Urinary bladder (tissue), 3 donors: ENCODE measurements at regions not wholly inside any gene's neighbourhood (a gene's known extent, or its start where the extent isn't known, plus 50 kb on each side); places are given as distances from the start of the nearest gene placed in this dataset.
"Not testable (repeated sequence)": the region's sequence is repeated elsewhere in the genome, so short reads cannot be mapped to it uniquely, and the experiment has no call there.

Experiments used
- DNase-seq: peaks from one replicate; pipeline ENCODE4 v3.0.0-alpha.2; 2015; ENCODE audit errors: extremely low spot score
- H3K27ac ChIP-seq: one replicate; pipeline ENCODE4 v1.5.1; 2013; ENCODE audit warnings: low read depth, mild to moderate bottlenecking, moderate library complexity
- H3K36me3 ChIP-seq: one replicate; pipeline ENCODE4 v1.6.1; 2013; ENCODE audit warnings: mild to moderate bottlenecking, moderate library complexity; ENCODE audit not compliant: insufficient read depth
- H3K4me1 ChIP-seq: one replicate; pipeline ENCODE4 v1.6.1; 2013; ENCODE audit warnings: mild to moderate bottlenecking, moderate library complexity; ENCODE audit not compliant: insufficient read depth
- H3K4me3 ChIP-seq: one replicate; pipeline ENCODE4 v1.5.1; 2013; ENCODE audit warnings: low read depth, low read length
- WGBS: extraction: QIAGEN DNeasy Blood & Tissue Kit; methylation state at CpG from one replicate; pipeline ENCODE4 v1.1.7; 2013; 5-methylcytosine and 5-hydroxymethylcytosine counted together
- donor health status: healthy with polysubstance abuse.
- donor health status: healthy.

DNA sequence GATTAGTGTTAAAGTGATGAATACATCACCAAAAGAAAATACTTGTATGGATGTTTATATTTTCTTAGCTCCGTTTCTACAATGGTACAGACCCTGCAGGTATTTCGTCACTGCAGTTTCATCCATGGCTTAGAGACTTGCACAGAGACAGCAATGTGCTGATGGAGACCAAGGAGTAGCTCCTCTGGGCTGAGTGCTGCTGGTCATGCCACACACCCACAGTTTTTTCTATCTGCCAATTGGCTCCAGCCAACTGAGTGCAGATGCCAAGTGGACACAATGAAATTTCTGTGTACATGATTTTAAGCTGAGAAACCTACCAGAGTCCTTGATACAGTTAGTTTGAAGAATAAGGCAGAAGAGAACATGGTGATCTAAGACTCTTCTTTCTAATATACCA, 145.9 kb upstream of the ADCY2 start:
- H3K4me3 ChIP-seq: no peak overlapping the region
- H3K4me1 ChIP-seq: no peaks in the 10 kb centered on the region
- 70% methylated on average over 2 of the region's 2 CpGs for WGBS
- no peak for DNase-seq
- H3K27ac ChIP-seq: no peak overlapping the region
- no peaks in the 10 kb centered on the region for H3K36me3 ChIP-seq

DNA sequence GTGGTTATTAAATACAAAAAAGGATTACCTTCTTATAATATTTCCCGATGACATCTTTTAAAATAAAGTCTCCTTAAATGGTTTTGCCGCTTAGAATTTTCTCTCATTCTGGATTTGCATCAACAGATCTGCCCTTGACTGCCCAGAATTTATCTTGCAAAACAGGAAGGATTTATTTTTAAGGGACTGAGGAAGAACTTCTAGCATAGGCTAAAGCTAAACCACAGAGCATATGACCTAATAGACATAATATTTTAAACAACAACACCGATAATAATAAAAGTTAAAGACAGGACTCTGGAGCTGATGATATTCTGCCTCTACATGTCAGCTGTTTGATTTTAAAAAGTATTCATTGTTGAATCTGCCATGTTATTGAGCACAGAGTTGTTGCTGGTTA, 145.3 kb upstream of the ADCY2 start:
- WGBS: 38% methylated on average over 3 of the region's 3 CpGs
- Histone ChIP-seq H3K4me3 (no peak overlapping the region), H3K4me1 (no peaks in the 10 kb centered on the region), H3K36me3 (no peaks in the 10 kb centered on the region), H3K27ac (no peak overlapping the region)
- no peak for DNase-seq

DNA sequence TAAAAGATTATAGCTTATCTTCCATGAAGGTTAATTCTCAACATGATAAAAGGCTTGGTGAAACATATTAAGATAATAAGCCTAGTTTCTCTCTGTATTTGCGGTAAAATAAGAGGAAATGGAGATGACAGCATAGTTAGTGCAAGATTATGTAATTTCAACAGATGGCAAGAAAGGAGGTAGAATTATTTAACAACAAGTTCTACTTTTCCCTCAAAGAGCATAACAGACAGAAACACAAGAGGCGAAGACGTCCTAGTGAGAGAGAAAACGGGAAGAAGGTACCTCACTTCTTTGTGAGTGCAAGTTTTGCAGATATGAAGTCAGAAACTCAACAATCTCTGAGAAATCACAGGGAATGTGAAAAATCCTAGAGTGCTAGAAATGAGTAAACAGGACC, 144.8 kb upstream of the ADCY2 start:
- H3K27ac ChIP-seq: no peak overlapping the region
- no peak for DNase-seq
- no peaks in the 10 kb centered on the region for H3K4me1 ChIP-seq
- no peaks in the 10 kb centered on the region for H3K36me3 ChIP-seq
- WGBS: 36% methylated on average over 4 of the region's 4 CpGs
- H3K4me3 ChIP-seq: no peak overlapping the region

DNA sequence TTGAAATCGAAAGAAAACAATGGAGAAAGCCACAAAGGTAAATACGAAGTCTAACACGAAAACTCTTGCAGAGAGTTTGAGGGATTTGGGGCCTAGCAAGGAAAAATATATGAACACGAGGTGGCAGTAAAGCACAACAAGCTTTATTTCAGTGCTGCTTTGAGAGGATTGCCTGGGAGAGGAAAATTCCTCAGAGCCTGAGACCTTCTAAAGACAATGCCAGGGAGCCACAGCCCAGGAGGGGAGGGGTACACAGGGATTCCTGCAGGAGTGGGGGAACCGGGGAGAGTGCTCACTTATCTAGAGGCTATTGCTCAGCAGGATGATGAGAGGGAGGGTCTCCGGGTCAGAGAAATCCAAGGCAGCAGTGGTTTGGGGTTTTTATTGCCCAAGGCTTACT, 134.9 kb upstream of the ADCY2 start:
- Histone ChIP-seq H3K4me3 (no peak overlapping the region), H3K4me1 (no peaks in the 10 kb centered on the region), H3K36me3 (no peaks in the 10 kb centered on the region), H3K27ac (no peak overlapping the region)
- peak; percentile 17 for DNase-seq
- WGBS: 20% methylated on average over 6 of the region's 6 CpGs

DNA sequence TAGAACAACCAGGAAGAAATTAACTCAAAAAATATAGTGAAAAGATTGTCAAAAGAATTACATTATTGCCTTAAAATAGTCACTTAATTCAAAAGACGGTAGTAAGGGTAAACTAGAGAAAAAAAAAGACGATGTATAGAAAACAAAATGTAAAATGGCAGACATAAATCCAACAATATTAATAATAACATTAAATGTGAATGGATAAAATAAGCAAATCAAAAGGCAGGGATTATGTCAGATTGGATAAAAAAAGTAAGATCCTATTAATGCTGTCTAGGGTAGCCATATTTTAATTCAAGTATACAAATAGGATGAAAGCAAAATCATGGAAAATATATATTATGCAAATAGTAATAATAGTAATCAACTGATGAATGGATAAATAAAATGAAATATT, 134.0 kb upstream of the ADCY2 start:
- H3K4me3 ChIP-seq: no peak overlapping the region
- no peak overlapping the region for H3K27ac ChIP-seq
- H3K4me1 ChIP-seq: no peaks in the 10 kb centered on the region
- no peaks in the 10 kb centered on the region for H3K36me3 ChIP-seq
- no peak for DNase-seq
- WGBS: 92% methylated on average over 2 of the region's 2 CpGs

DNA sequence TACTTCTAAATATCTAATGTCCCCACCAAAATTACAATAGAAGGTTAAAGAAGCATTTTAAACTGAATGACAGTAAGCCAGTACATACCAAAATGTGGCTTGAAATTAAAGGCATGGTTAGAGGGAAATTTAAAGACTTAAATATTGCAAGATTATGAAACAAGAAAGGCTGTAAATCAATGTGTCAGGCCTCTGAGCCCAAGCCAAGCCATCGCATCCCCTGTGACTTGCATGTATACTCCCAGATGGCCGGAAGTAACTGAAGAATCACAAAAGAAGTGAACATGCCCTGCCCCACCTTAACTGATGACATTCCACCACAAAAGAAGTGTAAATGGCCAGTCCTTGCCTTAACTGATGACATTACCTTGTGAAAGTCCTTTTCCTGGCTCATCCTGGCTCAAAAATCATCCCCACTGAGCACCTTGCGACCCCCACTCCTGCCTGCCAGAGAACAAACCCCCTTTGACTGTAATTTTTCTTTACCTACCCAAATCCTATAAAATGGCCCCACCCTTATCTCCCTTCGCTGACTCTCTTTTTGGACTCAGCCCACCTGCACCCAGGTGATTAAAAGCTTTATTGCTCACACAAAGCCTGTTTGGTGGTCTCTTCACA, 132.4 kb upstream of the ADCY2 start:
- H3K36me3 ChIP-seq, H3K4me3 ChIP-seq, H3K4me1 ChIP-seq, H3K27ac ChIP-seq, DNase-seq: not testable (repeated sequence)
- WGBS: 66% methylated on average over 4 of the region's 4 CpGs

DNA sequence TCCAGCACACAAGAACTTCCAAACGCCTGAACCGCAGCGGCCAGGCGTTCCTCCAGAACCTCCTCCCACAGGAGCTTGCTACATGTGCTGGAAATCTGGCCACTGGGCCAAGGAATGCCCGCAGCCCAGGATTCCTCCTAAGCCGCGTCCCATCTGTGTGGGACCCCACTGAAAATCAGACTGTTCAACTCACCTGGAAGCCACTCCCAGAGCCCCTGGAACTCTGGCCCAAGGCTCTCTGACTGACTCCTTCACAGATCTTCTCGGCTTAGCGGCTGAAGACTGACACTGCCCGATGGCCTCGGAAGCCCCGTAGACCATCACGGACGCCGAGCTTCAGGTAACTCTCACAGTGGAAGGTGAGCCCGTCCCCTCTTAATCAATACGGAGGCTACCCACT, 130.2 kb upstream of the ADCY2 start:
- H3K4me1 ChIP-seq, H3K27ac ChIP-seq, H3K36me3 ChIP-seq, DNase-seq, H3K4me3 ChIP-seq: not testable (repeated sequence)
- 97% methylated on average over 14 of the region's 17 CpGs for WGBS

DNA sequence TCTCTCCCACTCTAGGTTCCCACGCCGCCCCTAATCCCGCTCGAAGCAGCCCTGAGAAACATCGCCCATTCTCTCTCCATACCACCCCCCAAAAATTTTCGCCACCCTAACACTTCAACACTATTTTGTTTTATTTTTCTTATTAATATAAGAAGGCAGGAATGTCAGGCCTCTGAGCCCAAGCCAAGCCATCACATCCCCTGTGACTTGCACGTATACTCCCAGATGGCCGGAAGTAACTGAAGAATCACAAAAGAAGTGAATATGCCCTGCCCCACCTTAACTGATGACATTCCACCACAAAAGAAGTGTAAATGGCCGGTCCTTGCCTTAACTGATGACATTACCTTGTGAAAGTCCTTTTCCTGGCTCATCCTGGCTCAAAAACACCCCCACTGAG, 127.2 kb upstream of the ADCY2 start:
- 90% methylated on average over 8 of the region's 9 CpGs for WGBS
- H3K36me3 ChIP-seq, H3K27ac ChIP-seq, H3K4me3 ChIP-seq, DNase-seq, H3K4me1 ChIP-seq: not testable (repeated sequence)

DNA sequence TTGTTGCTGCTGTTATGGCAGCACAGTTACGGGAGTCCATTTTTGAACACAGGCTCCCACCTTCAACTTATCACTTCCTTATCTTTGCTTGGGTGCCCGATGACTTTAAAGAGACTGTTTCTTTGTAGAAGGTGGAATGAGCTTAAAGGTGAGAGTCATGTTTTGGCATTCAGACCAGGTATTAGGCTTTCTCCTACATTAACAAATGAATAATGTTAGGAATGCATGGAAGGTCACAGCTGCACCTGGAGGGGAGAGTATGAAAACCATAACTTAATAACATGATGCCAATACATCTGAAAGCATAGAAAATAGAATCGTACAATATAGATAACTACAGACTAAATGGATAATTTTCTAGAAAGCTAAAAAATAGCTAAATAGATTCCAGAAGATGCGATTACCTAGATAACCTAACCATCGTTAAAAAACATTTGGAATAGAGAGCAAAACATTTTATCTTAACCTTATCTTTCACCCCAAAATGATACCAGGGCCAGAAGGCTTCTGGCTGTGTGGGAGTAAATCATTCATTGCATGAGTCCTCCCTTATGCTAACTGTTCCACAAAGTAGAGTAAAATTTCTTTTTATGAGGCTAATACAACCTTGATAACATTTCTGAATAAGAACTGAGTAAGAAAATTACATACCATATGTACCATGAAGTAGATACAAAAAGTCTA, 126.2 kb upstream of the ADCY2 start:
- Histone ChIP-seq H3K4me1 (no peaks in the 10 kb centered on the region), H3K36me3 (no peaks in the 10 kb centered on the region), H3K27ac (no peak overlapping the region), H3K4me3 (no peak overlapping the region)
- WGBS: 56% methylated on average over 5 of the region's 5 CpGs
- no peak for DNase-seq

DNA sequence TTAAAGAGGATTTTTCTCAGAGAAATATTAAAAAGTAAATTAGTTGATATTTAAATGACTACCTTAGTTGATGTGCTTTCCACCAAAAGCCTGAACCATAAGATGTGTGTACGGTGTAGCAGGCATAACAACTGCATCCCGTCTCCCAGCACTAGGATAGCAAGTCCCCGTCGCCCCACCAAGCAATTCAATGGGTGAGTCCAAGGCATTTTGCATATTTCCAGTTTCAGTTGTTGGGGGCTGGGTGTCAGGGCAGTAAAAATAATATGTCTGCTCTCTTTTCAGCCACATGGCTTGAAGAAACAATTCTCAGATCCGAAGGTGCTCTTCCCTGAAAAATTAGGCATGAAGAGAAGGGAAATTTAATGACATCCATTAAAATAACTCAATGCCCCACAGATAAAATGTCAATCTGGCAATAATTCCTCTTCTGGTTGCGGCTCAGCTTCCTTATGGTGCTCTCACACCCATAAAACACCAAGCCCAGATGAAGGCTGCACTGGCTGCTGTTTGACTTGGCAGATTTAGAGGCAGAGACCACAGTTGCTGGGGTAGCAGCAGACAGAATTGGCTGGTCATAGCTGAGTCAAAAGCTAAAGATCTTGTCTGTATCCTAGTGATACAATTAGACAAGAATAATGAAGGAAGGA, 124.4 kb upstream of the ADCY2 start:
- DNase-seq: no peak
- H3K4me1 ChIP-seq: no peaks in the 10 kb centered on the region
- H3K27ac ChIP-seq: no peak overlapping the region
- H3K36me3 ChIP-seq: no peaks in the 10 kb centered on the region
- no peak overlapping the region for H3K4me3 ChIP-seq
- 60% methylated on average over 6 of the region's 6 CpGs for WGBS

DNA sequence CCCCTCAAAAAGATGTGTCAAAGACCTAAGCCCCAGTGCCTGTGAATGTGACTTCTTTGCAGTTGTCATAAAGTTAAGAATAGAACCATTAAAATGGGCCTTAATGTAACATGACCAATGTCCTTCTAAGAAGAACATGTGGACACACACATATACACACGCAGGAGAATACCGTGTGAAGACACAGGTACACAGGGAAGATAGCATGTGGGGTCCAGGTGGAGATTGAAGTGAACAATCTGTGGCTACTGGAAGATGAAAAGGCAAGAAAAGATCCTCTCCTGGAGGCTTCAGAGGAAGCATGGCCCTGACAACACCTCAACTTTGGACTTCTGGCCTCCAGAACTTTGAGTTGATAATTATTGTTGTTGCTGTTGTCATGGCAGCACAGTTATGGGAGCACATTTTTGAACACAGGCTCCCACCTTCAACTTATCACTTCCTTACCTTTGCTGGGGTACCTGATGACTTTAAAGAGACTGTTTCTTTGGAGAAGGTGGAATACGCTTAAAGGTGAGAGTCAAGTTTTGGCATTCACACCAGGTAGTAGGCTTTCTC, 123.5 kb upstream of the ADCY2 start:
- Histone ChIP-seq H3K27ac (no peak overlapping the region), H3K36me3 (no peaks in the 10 kb centered on the region), H3K4me1 (no peaks in the 10 kb centered on the region), H3K4me3 (no peak overlapping the region)
- 93% methylated on average over 3 of the region's 3 CpGs for WGBS
- DNase-seq: no peak

DNA sequence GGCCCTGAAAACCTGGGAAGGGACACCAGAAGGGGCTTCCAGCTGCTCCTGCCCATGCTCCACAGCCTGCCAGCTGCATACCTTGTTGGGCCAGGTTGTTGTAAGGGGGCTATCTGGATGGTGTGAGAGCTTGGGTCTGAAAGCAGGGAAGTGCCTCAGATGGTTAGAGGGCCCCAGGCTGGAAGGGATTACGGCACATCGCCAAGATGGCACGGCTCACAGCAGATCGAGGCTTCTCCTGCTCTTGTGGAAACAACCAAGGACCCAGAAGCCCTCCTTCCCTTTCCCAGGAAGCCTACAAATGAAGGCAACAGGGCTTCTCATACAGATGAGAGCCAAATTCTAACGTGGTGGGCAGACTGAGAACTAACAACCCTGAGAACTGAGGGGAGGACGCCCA, 121.7 kb upstream of the ADCY2 start:
- 79% methylated on average over 6 of the region's 6 CpGs for WGBS
- DNase-seq: no peak
- Histone ChIP-seq H3K4me3 (no peak overlapping the region), H3K36me3 (no peaks in the 10 kb centered on the region), H3K27ac (no peak overlapping the region), H3K4me1 (no peaks in the 10 kb centered on the region)

DNA sequence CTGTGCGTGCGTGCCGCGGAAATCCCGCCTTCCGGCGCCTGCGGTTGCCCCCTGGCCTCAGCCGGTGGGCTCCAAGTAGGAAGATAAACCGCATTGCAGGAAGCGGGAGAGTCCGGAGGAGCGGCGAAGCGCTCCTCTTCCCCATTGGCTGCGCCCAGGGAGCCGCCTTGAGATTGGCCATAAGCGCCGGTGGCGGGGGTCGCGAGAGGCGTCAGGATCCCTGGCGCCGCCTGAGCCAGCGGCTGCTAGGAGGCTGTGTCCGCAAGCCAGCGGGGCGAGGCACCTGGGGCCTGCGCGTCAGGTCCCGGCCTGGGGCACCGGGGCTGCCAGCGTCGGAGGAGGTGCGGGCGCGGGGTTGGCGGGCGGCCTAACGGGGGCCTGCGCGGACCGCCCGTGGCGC, 106.3 kb upstream of the ADCY2 start:
- H3K4me3 ChIP-seq, DNase-seq, H3K36me3 ChIP-seq, H3K4me1 ChIP-seq, H3K27ac ChIP-seq: not testable (repeated sequence)
- WGBS: 89% methylated on average over 46 of the region's 46 CpGs

DNA sequence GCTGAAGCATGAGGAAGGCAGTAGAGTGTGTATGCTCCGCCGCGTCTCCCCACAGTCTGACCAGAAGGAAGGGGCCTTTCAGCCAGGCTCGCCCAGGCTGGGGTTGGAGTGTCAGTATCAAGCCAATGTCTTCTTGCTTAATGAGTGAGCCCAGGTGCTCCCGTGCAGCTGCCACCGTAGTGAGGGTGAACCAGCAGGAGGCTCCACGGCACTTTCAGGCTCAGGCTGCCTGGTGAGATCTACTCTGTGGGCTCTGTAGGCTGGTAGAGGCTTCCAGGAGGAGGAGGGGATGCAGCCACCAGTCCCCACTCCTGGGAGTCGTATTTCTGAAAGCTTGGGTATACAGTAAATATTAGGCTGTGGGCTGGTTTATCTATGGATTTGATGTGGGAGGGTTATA, 98.1 kb upstream of the ADCY2 start:
- WGBS: 95% methylated on average over 4 of the region's 8 CpGs
- not testable (repeated sequence) for H3K4me1 ChIP-seq, H3K4me3 ChIP-seq, H3K36me3 ChIP-seq, H3K27ac ChIP-seq, DNase-seq
